Neural progenitor cell (in vitro differentiated cells): ENCODE measurements at regions not wholly inside any gene's neighbourhood (a gene's known extent, or its start where the extent isn't known, plus 50 kb on each side); places are given as distances from the start of the nearest gene placed in this dataset.

Source experiments
- DNase-seq: peaks from one replicate; pipeline ENCODE4 v3.0.0-alpha.2; 2016; ENCODE audit warnings: low spot score
- H2AFZ ChIP-seq: fragments of 200-600 bp; sonication (generic); replicated peaks from 2 replicates; pipeline ENCODE4 v1.6.1; 2016; ENCODE audit warnings: antibody characterized with exemption
- H3F3A ChIP-seq: fragments of 200-600 bp; sonication (generic); 2 replicates; pipeline ENCODE4 v1.6.1; 2016; ENCODE audit warnings: antibody characterized with exemption, low read depth
- H3K27ac ChIP-seq: fragments of 200-600 bp; sonication (generic); 2 replicates; pipeline ENCODE4 v1.5.1; 2016; ENCODE audit warnings: mild to moderate bottlenecking
- H3K27me3 ChIP-seq: fragments of 200-600 bp; sonication (generic); 2 replicates; pipeline ENCODE4 v1.6.1; 2016; ENCODE audit warnings: mild to moderate bottlenecking, moderate library complexity
- H3K36me3 ChIP-seq: fragments of 200-600 bp; sonication (generic); 2 replicates; pipeline ENCODE4 v1.5.1; 2016
- H3K4me1 ChIP-seq: fragments of 200-600 bp; sonication (generic); 2 replicates; pipeline ENCODE4 v1.6.1; 2016; ENCODE audit warnings: mixed run types
- H3K4me2 ChIP-seq: fragments of 200-600 bp; sonication (generic); 2 replicates; pipeline ENCODE4 v1.6.1; 2016
- H3K4me3 ChIP-seq: fragments of 200-600 bp; sonication (generic); 2 replicates; pipeline ENCODE4 v1.5.1; 2016
- H3K79me2 ChIP-seq: fragments of 200-600 bp; sonication (generic); 2 replicates; pipeline ENCODE4 v1.6.1; 2016; ENCODE audit warnings: low read depth
- H3K9ac ChIP-seq: fragments of 200-600 bp; sonication (generic); 2 replicates; pipeline ENCODE4 v1.6.1; 2016
- H3K9me3 ChIP-seq: fragments of 200-600 bp; sonication (generic); 2 replicates; pipeline ENCODE4 v1.5.1; 2016; ENCODE audit warnings: low read depth
- H4K20me1 ChIP-seq: fragments of 200-600 bp; sonication (generic); 2 replicates; pipeline ENCODE4 v1.6.1; 2016; ENCODE audit warnings: low read depth
- H3K27ac Mint-ChIP-seq: 3 replicates; pipeline ENCODE4 v1.8.0; 2021; ENCODE audit warnings: mixed read lengths
- H3K27me3 Mint-ChIP-seq: 2 replicates; pipeline ENCODE4 v1.8.0; 2022; ENCODE audit warnings: low read depth, mild to moderate bottlenecking, inconsistent platforms, moderate library complexity, mixed read lengths; ENCODE audit not compliant: insufficient read depth
- H3K36me3 Mint-ChIP-seq: 3 replicates; pipeline ENCODE4 v1.8.0; 2021; ENCODE audit warnings: mixed read lengths
- H3K4me1 Mint-ChIP-seq: 3 replicates; pipeline ENCODE4 v1.8.0; 2021; ENCODE audit warnings: mixed read lengths
- H3K4me3 Mint-ChIP-seq: 3 replicates; pipeline ENCODE4 v1.8.0; 2021; ENCODE audit warnings: mild to moderate bottlenecking, moderate library complexity, mixed read lengths
- H3K9me3 Mint-ChIP-seq: 3 replicates; pipeline ENCODE4 v1.8.0; 2020; ENCODE audit warnings: mixed read lengths
- CTCF ChIP-seq: fragments of 200-600 bp; sonication (generic); IDR thresholded peaks from 2 replicates; pipeline ENCODE4 v1.5.1; 2017; ENCODE audit warnings: antibody characterized with exemption, mild to moderate bottlenecking
- EZH2 ChIP-seq: fragments of 200-600 bp; sonication (generic); IDR thresholded peaks from 2 replicates; pipeline ENCODE4 v1.6.1; 2017; ENCODE audit warnings: antibody characterized with exemption, mild to moderate bottlenecking, moderate library complexity
- EZH2phosphoT487 ChIP-seq: fragments of 200-600 bp; sonication (generic); IDR thresholded peaks from 2 replicates; pipeline ENCODE4 v1.6.1; 2017; ENCODE audit warnings: antibody characterized with exemption

GRCh38 chr21:32174819-32175218 is 104.0 kb downstream of the MIS18A start:
- Histone ChIP-seq H3K9me3 (no peaks in the 10 kb centered on the region), H3K79me2 (no peaks in the 10 kb centered on the region), H2AFZ (no peak overlapping the region), H3K27ac (no peak overlapping the region), H3K4me2 (no peak overlapping the region), H3K4me1 (no peaks in the 10 kb centered on the region), H3K27me3 (peaks cover 4% of the 10 kb centered on the region), H3K9ac (no peak overlapping the region), H3F3A (no peaks in the 10 kb centered on the region), H4K20me1 (no peaks in the 10 kb centered on the region), H3K36me3 (no peaks in the 10 kb centered on the region), H3K4me3 (no peak overlapping the region)
- H3K27me3 Mint-ChIP-seq, result peaks cover 2% of the 10 kb centered on the region
- DNase-seq, result no peak
- TF ChIP-seq EZH2 (no peak), CTCF (no peak), EZH2phosphoT487 (no peak)
- H3K36me3 Mint-ChIP-seq, result no peaks in the 10 kb centered on the region
- H3K9me3 Mint-ChIP-seq, result no peaks in the 10 kb centered on the region
- H3K4me3 Mint-ChIP-seq, result no peak overlapping the region
- H3K27ac Mint-ChIP-seq, result no peak overlapping the region
- no peaks in the 10 kb centered on the region for H3K4me1 Mint-ChIP-seq

GRCh38 chr21:32173121-32173724 is 105.6 kb downstream of the MIS18A start:
- TF ChIP-seq CTCF, result no peak
- TF ChIP-seq EZH2, result no peak
- Histone ChIP-seq H3K9me3 (no peaks in the 10 kb centered on the region), H3K27me3 (peaks cover 4% of the 10 kb centered on the region), H3K9ac (no peak overlapping the region), H4K20me1 (no peaks in the 10 kb centered on the region), H3K36me3 (no peaks in the 10 kb centered on the region), H3K4me1 (no peaks in the 10 kb centered on the region), H3F3A (no peaks in the 10 kb centered on the region), H3K79me2 (no peaks in the 10 kb centered on the region), H3K4me2 (no peak overlapping the region), H3K27ac (no peak overlapping the region), H2AFZ (no peak overlapping the region), H3K4me3 (no peak overlapping the region)
- H3K27ac Mint-ChIP-seq, result no peak overlapping the region
- H3K4me3 Mint-ChIP-seq, result no peak overlapping the region
- H3K9me3 Mint-ChIP-seq, result no peaks in the 10 kb centered on the region
- no peak for DNase-seq
- peaks cover 2% of the 10 kb centered on the region for H3K27me3 Mint-ChIP-seq
- H3K36me3 Mint-ChIP-seq, result no peaks in the 10 kb centered on the region
- H3K4me1 Mint-ChIP-seq, result peaks cover 9% of the 10 kb centered on the region

GRCh38 chr21:32172106-32172505 is 106.7 kb downstream of the MIS18A start:
- H3K27ac Mint-ChIP-seq, result no peak overlapping the region
- no peaks in the 10 kb centered on the region for H3F3A ChIP-seq

More at GRCh38 chr21:32172106-32172505, 106.7 kb downstream of the MIS18A start:
- no peak overlapping the region for H3K4me3 ChIP-seq
- H3K4me2 ChIP-seq, result no peak overlapping the region
- no peaks in the 10 kb centered on the region for H3K36me3 ChIP-seq
- Mint-ChIP-seq H3K27me3 (peaks cover 2% of the 10 kb centered on the region), H3K4me3 (no peak overlapping the region), H3K4me1 (peaks cover 9% of the 10 kb centered on the region), H3K9me3 (no peaks in the 10 kb centered on the region), H3K36me3 (no peaks in the 10 kb centered on the region)
- H3K27ac ChIP-seq, result no peak overlapping the region
- no peak overlapping the region for H2AFZ ChIP-seq
- TF ChIP-seq CTCF (no peak), EZH2phosphoT487 (no peak), EZH2 (no peak)
- H3K4me1 ChIP-seq, result no peaks in the 10 kb centered on the region
- no peak for DNase-seq
- peaks cover 4% of the 10 kb centered on the region for H3K27me3 ChIP-seq
- no peaks in the 10 kb centered on the region for H3K79me2 ChIP-seq
- H4K20me1 ChIP-seq, result no peaks in the 10 kb centered on the region
- no peaks in the 10 kb centered on the region for H3K9me3 ChIP-seq
- H3K9ac ChIP-seq, result no peak overlapping the region
